Hepatocyte (in vitro differentiated cells): ENCODE measurements at regions not wholly inside any gene's neighbourhood (a gene's known extent, or its start where the extent isn't known, plus 50 kb on each side); places are given as distances from the start of the nearest gene placed in this dataset.
"Not testable (repeated sequence)": the region's sequence is repeated elsewhere in the genome, so short reads cannot be mapped to it uniquely, and the experiment has no call there.

Experiments used
- DNase-seq: peaks from one replicate; pipeline ENCODE4 v3.0.0-alpha.2; 2016; ENCODE audit warnings: low spot score
- H2AFZ ChIP-seq: fragments of 200-600 bp; sonication (generic); 2 replicates; pipeline ENCODE4 v1.6.0; 2016; ENCODE audit warnings: antibody characterized with exemption, mild to moderate bottlenecking
- H3K27ac ChIP-seq: fragments of 200-600 bp; sonication (generic); 2 replicates; pipeline ENCODE4 v1.5.1; 2016; ENCODE audit warnings: mild to moderate bottlenecking
- H3K27me3 ChIP-seq: fragments of 200-600 bp; sonication (generic); 2 replicates; pipeline ENCODE4 v1.6.1; 2016
- H3K36me3 ChIP-seq: fragments of 200-600 bp; sonication (generic); replicated peaks from 2 replicates; pipeline ENCODE4 v1.5.1; 2016; ENCODE audit warnings: low read depth; ENCODE audit not compliant: insufficient read depth
- H3K4me1 ChIP-seq: fragments of 200-600 bp; sonication (generic); 2 replicates; pipeline ENCODE4 v1.5.1; 2016; ENCODE audit warnings: mild to moderate bottlenecking, moderate library complexity; ENCODE audit not compliant: insufficient read depth
- H3K4me2 ChIP-seq: fragments of 200-600 bp; sonication (generic); 2 replicates; pipeline ENCODE4 v1.6.0; 2016
- H3K4me3 ChIP-seq: fragments of 200-600 bp; sonication (generic); 2 replicates; pipeline ENCODE4 v1.5.1; 2016; ENCODE audit warnings: mild to moderate bottlenecking
- H3K79me2 ChIP-seq: fragments of 200-600 bp; sonication (generic); 2 replicates; pipeline ENCODE4 v1.6.0; 2017; ENCODE audit warnings: mild to moderate bottlenecking
- H3K9me2 ChIP-seq: fragments of 200-600 bp; sonication (generic); replicated peaks from 2 replicates; pipeline ENCODE4 v1.6.0; 2017; ENCODE audit warnings: mild to moderate bottlenecking; ENCODE audit not compliant: insufficient read depth
- H3K9me3 ChIP-seq: fragments of 200-600 bp; sonication (generic); 2 replicates; pipeline ENCODE4 v1.5.1; 2016; ENCODE audit warnings: low read depth, mild to moderate bottlenecking
- H4K20me1 ChIP-seq: fragments of 200-600 bp; sonication (generic); 2 replicates; pipeline ENCODE4 v1.6.0; 2016; ENCODE audit warnings: mild to moderate bottlenecking; ENCODE audit not compliant: insufficient read depth, poor library complexity, severe bottlenecking
- EZH2 ChIP-seq: fragments of 200-600 bp; sonication (generic); IDR thresholded peaks from 2 replicates; pipeline ENCODE4 v1.6.1; 2016; ENCODE audit warnings: antibody characterized with exemption, mild to moderate bottlenecking, borderline replicate concordance
- EZH2phosphoT487 ChIP-seq: fragments of 200-600 bp; sonication (generic); IDR thresholded peaks from one replicate; pipeline ENCODE4 v1.6.1; 2018; ENCODE audit warnings: antibody characterized with exemption, mild to moderate bottlenecking, low read depth, moderate library complexity; ENCODE audit not compliant: unreplicated experiment, severe bottlenecking
- WGBS: methylation state at CpG from one replicate; pipeline ENCODE4 v1.1.6; 2016; ENCODE audit warnings: low lambda C conversion rate; ENCODE audit errors: missing lambda C conversion rate; 5-methylcytosine and 5-hydroxymethylcytosine counted together
- TF ChIP-seq, protein P1 (sequence below): fragments of 200-600 bp; sonication (generic); IDR thresholded peaks from 2 replicates; pipeline ENCODE4 v1.5.1; 2016; ENCODE audit warnings: antibody characterized with exemption, mild to moderate bottlenecking; ENCODE audit not compliant: poor library complexity

GRCh38 chr17:30686538-30687479 is 137.7 kb downstream of the CRLF3 start:
- H3K79me2 ChIP-seq, H3K27ac ChIP-seq, H3K9me3 ChIP-seq, H3K4me3 ChIP-seq, H3K4me1 ChIP-seq, H3K9me2 ChIP-seq, H3K27me3 ChIP-seq, H3K36me3 ChIP-seq, H4K20me1 ChIP-seq, H2AFZ ChIP-seq, DNase-seq: not testable (repeated sequence)
- WGBS, result 52% methylated on average over 27 of the region's 28 CpGs
- H3K4me2 ChIP-seq, result peak overlapping the region; percentile 41

DNA sequence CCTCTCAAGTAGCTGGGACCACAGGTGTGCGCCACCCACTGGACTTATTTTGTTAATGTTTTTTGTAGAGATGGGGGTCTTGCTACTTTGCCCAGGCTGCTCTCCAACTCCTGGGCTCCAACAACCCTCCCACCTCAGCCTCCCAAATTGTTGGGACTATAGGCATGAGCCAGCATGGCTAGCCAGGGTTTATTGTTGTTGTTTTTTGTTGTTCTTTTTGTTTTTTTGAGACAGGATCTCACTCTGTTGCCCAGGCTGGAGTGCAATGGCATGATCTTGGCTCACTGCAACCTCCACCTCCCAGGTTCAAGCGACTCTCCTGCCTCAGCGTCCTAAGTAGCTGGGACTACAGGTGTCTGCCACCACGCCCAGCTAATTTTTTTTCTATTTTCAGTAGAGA is 142.2 kb downstream of the CRLF3 start:
- not testable (repeated sequence) for H3K4me2 ChIP-seq, H3K4me3 ChIP-seq, H3K36me3 ChIP-seq, H4K20me1 ChIP-seq, H3K79me2 ChIP-seq, H3K9me3 ChIP-seq, H2AFZ ChIP-seq, H3K27ac ChIP-seq, DNase-seq, H3K9me2 ChIP-seq, H3K4me1 ChIP-seq, H3K27me3 ChIP-seq
- WGBS, result 100% methylated on average over 4 of the region's 4 CpGs

DNA sequence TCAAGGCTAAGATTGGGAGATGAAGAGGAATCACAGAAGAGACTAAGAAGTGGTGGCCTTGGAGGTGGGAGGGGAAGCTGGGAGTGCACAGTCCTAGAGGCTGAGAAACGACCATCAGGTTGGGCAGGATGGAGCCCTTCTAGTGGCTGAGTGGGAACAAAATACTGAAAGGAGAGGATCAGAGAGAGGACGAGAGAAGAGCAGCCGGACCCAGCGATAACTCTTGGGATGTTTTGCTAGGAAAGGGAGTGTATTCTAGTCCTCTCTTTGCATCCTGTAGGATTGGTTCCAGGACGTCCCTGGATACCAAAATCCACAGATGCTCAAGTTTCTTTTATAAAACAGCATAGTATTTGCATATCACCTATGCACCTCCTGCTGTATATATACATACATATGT is 143.8 kb downstream of the CRLF3 start:
- H4K20me1 ChIP-seq, DNase-seq, H3K4me3 ChIP-seq, H3K9me2 ChIP-seq, H3K4me1 ChIP-seq, H3K27ac ChIP-seq, H3K9me3 ChIP-seq, H2AFZ ChIP-seq, H3K79me2 ChIP-seq, H3K36me3 ChIP-seq, H3K4me2 ChIP-seq, H3K27me3 ChIP-seq: not testable (repeated sequence)
- 65% methylated on average over 5 of the region's 5 CpGs for WGBS

GRCh38 chr17:30677550-30678249 is 146.8 kb downstream of the CRLF3 start:
- TF ChIP-seq EZH2 (no peak), EZH2phosphoT487 (no peak)
- TF ChIP-seq, protein P1, sequence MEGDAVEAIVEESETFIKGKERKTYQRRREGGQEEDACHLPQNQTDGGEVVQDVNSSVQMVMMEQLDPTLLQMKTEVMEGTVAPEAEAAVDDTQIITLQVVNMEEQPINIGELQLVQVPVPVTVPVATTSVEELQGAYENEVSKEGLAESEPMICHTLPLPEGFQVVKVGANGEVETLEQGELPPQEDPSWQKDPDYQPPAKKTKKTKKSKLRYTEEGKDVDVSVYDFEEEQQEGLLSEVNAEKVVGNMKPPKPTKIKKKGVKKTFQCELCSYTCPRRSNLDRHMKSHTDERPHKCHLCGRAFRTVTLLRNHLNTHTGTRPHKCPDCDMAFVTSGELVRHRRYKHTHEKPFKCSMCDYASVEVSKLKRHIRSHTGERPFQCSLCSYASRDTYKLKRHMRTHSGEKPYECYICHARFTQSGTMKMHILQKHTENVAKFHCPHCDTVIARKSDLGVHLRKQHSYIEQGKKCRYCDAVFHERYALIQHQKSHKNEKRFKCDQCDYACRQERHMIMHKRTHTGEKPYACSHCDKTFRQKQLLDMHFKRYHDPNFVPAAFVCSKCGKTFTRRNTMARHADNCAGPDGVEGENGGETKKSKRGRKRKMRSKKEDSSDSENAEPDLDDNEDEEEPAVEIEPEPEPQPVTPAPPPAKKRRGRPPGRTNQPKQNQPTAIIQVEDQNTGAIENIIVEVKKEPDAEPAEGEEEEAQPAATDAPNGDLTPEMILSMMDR, result no peak
- DNase-seq, result no peak
- no peak overlapping the region for H2AFZ ChIP-seq
- no peak overlapping the region for H3K27ac ChIP-seq
- H3K4me3 ChIP-seq, result no peak overlapping the region
- H3K9me2 ChIP-seq, result no peaks in the 10 kb centered on the region
- no peaks in the 10 kb centered on the region for H4K20me1 ChIP-seq
- no peaks in the 10 kb centered on the region for H3K27me3 ChIP-seq
- no peaks in the 10 kb centered on the region for H3K79me2 ChIP-seq
- no peaks in the 10 kb centered on the region for H3K9me3 ChIP-seq
- H3K4me1 ChIP-seq, result no peaks in the 10 kb centered on the region
- 84% methylated on average over 4 of the region's 4 CpGs for WGBS
- no peaks in the 10 kb centered on the region for H3K36me3 ChIP-seq
- H3K4me2 ChIP-seq, result no peak overlapping the region

- H3K4me3 ChIP-seq, H3K9me2 ChIP-seq, H3K27me3 ChIP-seq, H4K20me1 ChIP-seq, H3K4me1 ChIP-seq, H3K9me3 ChIP-seq, H3K4me2 ChIP-seq, H3K27ac ChIP-seq, H3K36me3 ChIP-seq, H2AFZ ChIP-seq, DNase-seq, H3K79me2 ChIP-seq: not testable (repeated sequence)
- WGBS, result 94% methylated on average over 3 of the region's 3 CpGs
These were observed 148.6 kb downstream of the CRLF3 start for GRCh38 chr17:30675777-30676492.

DNA sequence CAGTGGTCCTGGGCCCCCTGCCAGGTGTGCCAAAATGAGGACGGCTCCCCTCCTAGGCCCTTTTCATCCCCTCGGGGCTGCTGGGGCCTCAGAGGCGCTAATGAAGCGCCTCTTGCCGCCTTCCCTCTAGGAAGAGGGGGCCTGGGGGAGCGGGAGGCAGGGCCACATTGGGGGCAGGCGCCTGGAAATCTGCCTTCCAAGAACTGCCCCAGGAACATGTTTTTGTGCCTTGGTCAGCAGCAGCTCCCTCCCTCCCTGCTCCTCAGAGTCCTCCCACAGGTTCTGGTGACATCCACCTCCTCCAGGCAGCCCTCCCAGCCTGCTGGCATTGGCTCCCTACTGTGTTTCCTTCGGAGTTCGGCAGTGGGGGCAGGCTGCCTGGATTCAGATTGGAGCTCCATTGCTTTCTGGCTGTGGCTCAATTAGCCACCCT is 155.3 kb downstream of the CRLF3 start:
- not testable (repeated sequence) for H3K27ac ChIP-seq, H3K4me1 ChIP-seq, H3K4me3 ChIP-seq, H3K79me2 ChIP-seq, H3K4me2 ChIP-seq, DNase-seq, H3K27me3 ChIP-seq, H3K36me3 ChIP-seq, H4K20me1 ChIP-seq, H2AFZ ChIP-seq, H3K9me2 ChIP-seq, H3K9me3 ChIP-seq
- 38% methylated on average over 6 of the region's 9 CpGs for WGBS

- Histone ChIP-seq H3K4me2 (peak overlapping the region; percentile 60), H3K27ac (peak overlapping the region; percentile 16), H2AFZ (peak overlapping the region; percentile 24)
- H3K9me2 ChIP-seq, H3K36me3 ChIP-seq, H3K4me3 ChIP-seq, H3K79me2 ChIP-seq, H3K27me3 ChIP-seq, DNase-seq, H3K9me3 ChIP-seq, H4K20me1 ChIP-seq, H3K4me1 ChIP-seq: not testable (repeated sequence)
- 15% methylated on average over 8 of the region's 31 CpGs for WGBS
These were observed 155.9 kb downstream of the CRLF3 start for GRCh38 chr17:30668360-30669181.
